Endothelial cell of umbilical vein (primary cell): ENCODE measurements at regions not wholly inside any gene's neighbourhood (a gene's known extent, or its start where the extent isn't known, plus 50 kb on each side); places are given as distances from the start of the nearest gene placed in this dataset.
"Not testable (repeated sequence)": the region's sequence is repeated elsewhere in the genome, so short reads cannot be mapped to it uniquely, and the experiment has no call there.

ENCODE experiments used
- BruUV-seq: library from RNA; stranded (reverse); fragments of 400-500 nt; replicated peaks from 2 replicates; lab custom pipeline; 2021; lab: Mats Ljungman, UMichigan
- CTCF ChIA-PET: fragments of 300-600, 350-600 bp; sonication (Branson Sonifier 250); formaldehyde crosslinking; loops from one replicate; lab custom pipeline; 2021; ENCODE audit warnings: antibody characterized with exemption, inconsistent platforms; lab: Charles Lee
- POLR2A ChIA-PET: fragments of 300-600, 350-600 bp; sonication (Branson Sonifier 250); formaldehyde crosslinking; loops from one replicate; lab custom pipeline; 2021; ENCODE audit warnings: antibody characterized with exemption, inconsistent platforms; lab: Charles Lee
- DNase-seq: peaks from one replicate; pipeline ENCODE4 v3.0.0-alpha.2; 2011; ENCODE audit warnings: low read depth, low spot score
- FAIRE-seq: peaks from 2 replicates; lab custom pipeline; 2011; peaks lifted over from hg19 to GRCh38; lab: Jason Lieb, UNC
- H2AFZ ChIP-seq: 2 replicates; pipeline ENCODE4 v1.6.0; 2012; ENCODE audit warnings: low read depth, low read length, control low read depth, inconsistent platforms
- H3K27ac ChIP-seq: 2 replicates; pipeline ENCODE4 v1.5.1; 2011; ENCODE audit warnings: low read depth, mild to moderate bottlenecking, control low read depth, low read length, moderate library complexity; ENCODE audit not compliant: insufficient read depth
- H3K27me3 ChIP-seq, 2 experiments: 2 replicates each; pipeline versions ENCODE4 v1.6.0 to v1.6.1; 2011; ENCODE audit warnings: low read length in 2 of 2, mixed read lengths in 1 of 2; ENCODE audit not compliant: control insufficient read depth in 2 of 2, insufficient read depth in 2 of 2
- H3K36me3 ChIP-seq, 2 experiments: 2 replicates in 1 of 2; 3 replicates in 1 of 2; pipeline ENCODE4 v1.5.1; 2011; ENCODE audit warnings: low read length in 2 of 2, mild to moderate bottlenecking in 1 of 2, moderate library complexity in 1 of 2; ENCODE audit not compliant: control insufficient read depth in 2 of 2, insufficient read depth in 2 of 2; ENCODE audit errors: extremely low read depth in 1 of 2
- H3K4me1 ChIP-seq: 3 replicates; pipeline ENCODE4 v1.5.1; 2011; ENCODE audit warnings: mild to moderate bottlenecking, low read length; ENCODE audit not compliant: control insufficient read depth, insufficient read depth; ENCODE audit errors: extremely low read depth
- H3K4me2 ChIP-seq: 2 replicates; pipeline ENCODE4 v1.6.1; 2011; ENCODE audit warnings: low read length, control low read depth, mixed read lengths; ENCODE audit not compliant: insufficient read depth
- H3K4me3 ChIP-seq, 3 experiments: fragments of 200-600 bp in 1 of 3; sonication (generic), shearing (Covaris generic) in 1 of 3; replicated peaks in 1 of 3; 2 replicates each; pipeline ENCODE4 v1.5.1; 2011 to 2016; ENCODE audit warnings: control low read depth in 3 of 3, low read length in 3 of 3, mild to moderate bottlenecking in 2 of 3, inconsistent platforms in 1 of 3, low read depth in 1 of 3, moderate library complexity in 1 of 3; ENCODE audit not compliant: insufficient read depth in 1 of 3
- H3K79me2 ChIP-seq: 2 replicates; pipeline ENCODE4 v1.6.0; 2012; ENCODE audit warnings: low read length, inconsistent platforms; ENCODE audit not compliant: control insufficient read depth, insufficient read depth
- H3K9ac ChIP-seq: replicated peaks from 2 replicates; pipeline ENCODE3; 2011; ENCODE audit warnings: low read length, control low read depth; ENCODE audit not compliant: insufficient read depth; ENCODE audit errors: extremely low read depth
- H3K9me1 ChIP-seq: replicated peaks from 3 replicates; pipeline ENCODE4 v1.6.0; 2011; ENCODE audit warnings: mild to moderate bottlenecking, low read length; ENCODE audit not compliant: control insufficient read depth, insufficient read depth; ENCODE audit errors: extremely low read depth
- H3K9me3 ChIP-seq: replicated peaks from 2 replicates; pipeline ENCODE4 v1.5.1; 2012; ENCODE audit warnings: low read length, inconsistent platforms; ENCODE audit not compliant: control insufficient read depth, insufficient read depth
- H4K20me1 ChIP-seq: replicated peaks from 2 replicates; pipeline ENCODE3; 2011; ENCODE audit warnings: mild to moderate bottlenecking, low read length; ENCODE audit not compliant: control insufficient read depth, insufficient read depth; ENCODE audit errors: extremely low read depth
- CTCF ChIP-seq, 2 donors: IDR thresholded peaks; 1 replicate in 1 of 2; 2 replicates in 1 of 2; pipeline ENCODE4 v1.5.1; 2011; ENCODE audit warnings: low read length in 2 of 2, mild to moderate bottlenecking in 2 of 2, moderate library complexity in 2 of 2, control low read depth in 1 of 2, inconsistent platforms in 1 of 2, low read depth in 1 of 2; ENCODE audit not compliant: insufficient read depth in 1 of 2; ENCODE audit errors: extremely low read depth in 1 of 2
- EZH2 ChIP-seq: IDR thresholded peaks from 2 replicates; pipeline ENCODE4 v1.6.1; 2012; ENCODE audit warnings: borderline replicate concordance, low read depth, mild to moderate bottlenecking, moderate library complexity, low read length, inconsistent platforms; ENCODE audit not compliant: severe bottlenecking
- FOS ChIP-seq: IDR thresholded peaks from 2 replicates; pipeline ENCODE4 v1.6.1; 2011; ENCODE audit warnings: mild to moderate bottlenecking, low read length, moderate library complexity, borderline replicate concordance; ENCODE audit not compliant: insufficient read depth
- GATA2 ChIP-seq: IDR thresholded peaks from 2 replicates; pipeline ENCODE4 v1.7.0; 2011; ENCODE audit warnings: low read depth, mild to moderate bottlenecking, moderate library complexity, mixed read lengths, low read length; ENCODE audit not compliant: insufficient read length, insufficient read depth
- JUN ChIP-seq: IDR thresholded peaks from 2 replicates; pipeline ENCODE4 v1.6.1; 2011; ENCODE audit warnings: borderline replicate concordance, low read depth; ENCODE audit not compliant: insufficient read length, insufficient read depth
- MAX ChIP-seq: IDR thresholded peaks from 2 replicates; pipeline ENCODE4 v1.6.1; 2011; ENCODE audit not compliant: insufficient read depth, insufficient read length
- MYC ChIP-seq: IDR thresholded peaks from one replicate; pipeline ENCODE4 v1.6.1; 2011; ENCODE audit warnings: mild to moderate bottlenecking, low read depth, low read length
- POLR2A ChIP-seq: IDR thresholded peaks from 2 replicates; pipeline ENCODE4 v1.6.1; 2012; ENCODE audit warnings: low read depth, mild to moderate bottlenecking, control low read depth, low read length
- POLR2AphosphoS5 ChIP-seq: IDR thresholded peaks from 2 replicates; pipeline ENCODE4 v1.6.1; 2012; ENCODE audit warnings: low read depth, mild to moderate bottlenecking, control low read depth, low read length, moderate library complexity; ENCODE audit not compliant: insufficient read depth
- dilution Hi-C: fragments of 300-500 bp; cut with MboI; formaldehyde crosslinking; loops from one replicate; pipeline ENCODE4 v1.15.0; 2019; ENCODE audit warnings: low sequenced_read_pairs; ENCODE audit not compliant: extremely low pct_ligation_motif_present
- intact Hi-C: fragments of 100-400 bp; cut with micrococcal nuclease; formaldehyde crosslinking; loops from one replicate; pipeline ENCODE4 v1.10.0; 2022

- H4K20me1 ChIP-seq = no peaks in the 10 kb centered on the region
- FAIRE-seq = no peak
- no TSS peak for BruUV-seq
- no peak overlapping the region for H3K4me3 ChIP-seq
- H3K4me2 ChIP-seq = no peak overlapping the region
- dilution Hi-C loops = no loop called here
- ChIA-PET POLR2A (no interaction called here), CTCF (no interaction called here)
- no peak overlapping the region for H3K27ac ChIP-seq
- H3K9me1 ChIP-seq = no peaks in the 10 kb centered on the region
- TF ChIP-seq CTCF (IDR thresholded peaks at IDR 0.05; ENCODE audit: extremely low read depth in 1 of 2, insufficient read depth in 1 of 2, low read depth in 1 of 2, low read length in 2 of 2) (no peak), POLR2A (no peak), POLR2AphosphoS5 (no peak), MAX (no peak), EZH2 (no peak), FOS (no peak), MYC (no peak), JUN (no peak), GATA2 (no peak)
- DNase-seq = no peak
- no peaks in the 10 kb centered on the region for H3K27me3 ChIP-seq
- no peaks in the 10 kb centered on the region for H3K36me3 ChIP-seq
- no peaks in the 10 kb centered on the region for H3K79me2 ChIP-seq
- intact Hi-C loops = no loop called here
- no peak overlapping the region for H2AFZ ChIP-seq
- no peak overlapping the region for H3K9ac ChIP-seq
- no peaks in the 10 kb centered on the region for H3K4me1 ChIP-seq
- no peaks in the 10 kb centered on the region for H3K9me3 ChIP-seq
Observed at GRCh38 chr5:158233735-158234322, 374.9 kb upstream of the CLINT1 start.

- H3K36me3 ChIP-seq, H3K9me1 ChIP-seq, H3K79me2 ChIP-seq, H3K4me2 ChIP-seq, H3K27ac ChIP-seq, H3K27me3 ChIP-seq, dilution Hi-C loops, POLR2A ChIA-PET, CTCF ChIA-PET, H3K9me3 ChIP-seq, H3K4me3 ChIP-seq, DNase-seq, H3K9ac ChIP-seq, intact Hi-C loops, FAIRE-seq, BruUV-seq, H3K4me1 ChIP-seq, H4K20me1 ChIP-seq, H2AFZ ChIP-seq: not testable (repeated sequence)
Observed at GRCh38 chr5:158227314-158227713, 368.4 kb upstream of the CLINT1 start.
